Heart right ventricle (tissue), 16 donors: ENCODE measurements at regions not wholly inside any gene's neighbourhood (a gene's known extent, or its start where the extent isn't known, plus 50 kb on each side); places are given as distances from the start of the nearest gene placed in this dataset.

Experiments used
- ATAC-seq, 8 donors: fragments of 200-7000 bp; cut with Tn5 transposase; one replicate each; pipeline ENCODE4 v1.9.1; 2020; ENCODE audit warnings: mild to moderate bottlenecking in 8 of 8, moderate library complexity in 8 of 8, moderate number of reproducible peaks in 1 of 8
- DNase-seq, 2 donors: peaks; one replicate each; pipeline ENCODE4 v3.0.0-alpha.2; 2020
- H3K27ac ChIP-seq, 10 donors: fragments of 200-600 bp; sonication (generic) in 2 of 10; one replicate each; pipeline versions ENCODE4 v1.5.0 to v1.8.0; 2020 to 2022; ENCODE audit warnings: mild to moderate bottlenecking in 3 of 10
- H3K27me3 ChIP-seq, 7 donors: fragments of 200-600 bp; one replicate each; pipeline ENCODE4 v1.8.0; 2021 to 2022; ENCODE audit warnings: mild to moderate bottlenecking in 2 of 7
- H3K36me3 ChIP-seq, 9 donors: fragments of 200-600 bp; sonication (generic) in 1 of 9; one replicate each; pipeline versions ENCODE4 v1.5.0 to v1.8.0; 2020 to 2022; ENCODE audit warnings: mild to moderate bottlenecking in 2 of 9
- H3K4me1 ChIP-seq, 9 donors: fragments of 200-600 bp; sonication (generic) in 1 of 9; one replicate each; pipeline versions ENCODE4 v1.5.0 to v1.8.0; 2020 to 2022; ENCODE audit warnings: mild to moderate bottlenecking in 4 of 9
- H3K4me3 ChIP-seq, 10 donors: fragments of 200-600 bp; sonication (generic) in 2 of 10; one replicate each; pipeline versions ENCODE4 v1.5.0 to v1.8.0; 2020 to 2022; ENCODE audit warnings: mild to moderate bottlenecking in 7 of 10, moderate library complexity in 2 of 10
- H3K9me3 ChIP-seq, 11 donors: fragments of 200-600 bp in 10 of 11; sonication (generic) in 2 of 11; one replicate each; pipeline versions ENCODE4 v1.5.0 to v1.8.0; 2013 to 2022; ENCODE audit warnings: mild to moderate bottlenecking in 2 of 11, control low read depth in 1 of 11, moderate library complexity in 1 of 11
- WGBS, 2 donors: extraction: QIAGEN DNeasy Blood & Tissue Kit; methylation state at CpG; one replicate each; pipeline ENCODE4 v1.1.7; 2013; ENCODE audit warnings: inconsistent platforms in 1 of 2; 5-methylcytosine and 5-hydroxymethylcytosine counted together
- intact Hi-C, 10 donors: fragments of 100-400 bp; cut with DNase I; formaldehyde crosslinking; loops; one replicate each; pipeline versions ENCODE4 v1.11.1 to v1.14.2; 2022
- TF ChIP-seq, protein P1 (sequence below), 9 donors: fragments of 200-600 bp; sonication (generic) in 2 of 9; IDR thresholded peaks; one replicate each; pipeline versions ENCODE4 v1.5.0 to v1.8.0; 2021 to 2022; ENCODE audit warnings: antibody characterized with exemption in 9 of 9, mild to moderate bottlenecking in 5 of 9, moderate library complexity in 1 of 9
- donor health status: Arrhythmogenic right ventricular cardiomyopathy.
- donor health status: ischemic (EF 13 %, LVEDD 7.1; RV severe dilation, severe dysfunction).
- donor health status: healthy with polysubstance abuse.
- donor health status: DM: no; HTN: yes; CAD: no.
- donor health status: DM: no; HTN: no; CAD: no.
- donor health status: ischemic (EF 25% LVEDD 6.9; RV normal size, moderate dysfunction).
- donor health status: ischemic (EF 25% LVEDD 5.7; RV mildly dilated, moderate dysfunction).
- donor health status: healthy.
- donor health status: DM: yes; HTN: yes; CAD: no.
- donor health status: Ischemic cardiomyopathy.
- donor health status: ischemic (EF 35%, LVEDD 5.7; RV mildly dilated, moderate dysfunction).
- donor health status: nonischemic (EF 11% LVEDD 7.7; RV severe dilation, severe dysfunction).
- donor health status: DM: yes; HTN: yes; CAD: no.
- donor health status: PGD.
- donor health status: ischemic (EF 29% LVEDD 5.4; RV normal size, mild dysfunction).
- donor health status: nonischemic (EF 23%, LVEDD 6.1; RV moderate dilation, normal function).

- intact Hi-C loops, result loop anchor here in 6 of 10 donors (2.0 to 10.0 kb wide), 8 partner anchors 52 to 197 kb away; partner anchors contain the start of gene MEF2A (in 4 of the 6)
- Histone ChIP-seq H3K9me3 (peaks cover 0 to 7% (median 0%) of the 10 kb centered on the region in 11 donors), H3K27ac (peak overlapping the region in 4 of 10 donors; percentile 16 to 91 (median 68)), H3K36me3 (no peaks in the 10 kb centered on the region), H3K27me3 (no peaks in the 10 kb centered on the region), H3K4me1 (peaks cover 3 to 80% (median 66%) of the 10 kb centered on the region in 9 donors), H3K4me3 (no peak overlapping the region)
- ATAC-seq (no peak), DNase-seq (no peak)
- 79 to 86% methylated on average over 7 of the region's 7 CpGs for WGBS, 2 donors
- TF ChIP-seq, protein P1, sequence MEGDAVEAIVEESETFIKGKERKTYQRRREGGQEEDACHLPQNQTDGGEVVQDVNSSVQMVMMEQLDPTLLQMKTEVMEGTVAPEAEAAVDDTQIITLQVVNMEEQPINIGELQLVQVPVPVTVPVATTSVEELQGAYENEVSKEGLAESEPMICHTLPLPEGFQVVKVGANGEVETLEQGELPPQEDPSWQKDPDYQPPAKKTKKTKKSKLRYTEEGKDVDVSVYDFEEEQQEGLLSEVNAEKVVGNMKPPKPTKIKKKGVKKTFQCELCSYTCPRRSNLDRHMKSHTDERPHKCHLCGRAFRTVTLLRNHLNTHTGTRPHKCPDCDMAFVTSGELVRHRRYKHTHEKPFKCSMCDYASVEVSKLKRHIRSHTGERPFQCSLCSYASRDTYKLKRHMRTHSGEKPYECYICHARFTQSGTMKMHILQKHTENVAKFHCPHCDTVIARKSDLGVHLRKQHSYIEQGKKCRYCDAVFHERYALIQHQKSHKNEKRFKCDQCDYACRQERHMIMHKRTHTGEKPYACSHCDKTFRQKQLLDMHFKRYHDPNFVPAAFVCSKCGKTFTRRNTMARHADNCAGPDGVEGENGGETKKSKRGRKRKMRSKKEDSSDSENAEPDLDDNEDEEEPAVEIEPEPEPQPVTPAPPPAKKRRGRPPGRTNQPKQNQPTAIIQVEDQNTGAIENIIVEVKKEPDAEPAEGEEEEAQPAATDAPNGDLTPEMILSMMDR (IDR thresholded peaks at IDR 0.05), result no peak
Measured at GRCh38 chr15:99509686-99510461, 55.9 kb upstream of the MEF2A start.

DNA sequence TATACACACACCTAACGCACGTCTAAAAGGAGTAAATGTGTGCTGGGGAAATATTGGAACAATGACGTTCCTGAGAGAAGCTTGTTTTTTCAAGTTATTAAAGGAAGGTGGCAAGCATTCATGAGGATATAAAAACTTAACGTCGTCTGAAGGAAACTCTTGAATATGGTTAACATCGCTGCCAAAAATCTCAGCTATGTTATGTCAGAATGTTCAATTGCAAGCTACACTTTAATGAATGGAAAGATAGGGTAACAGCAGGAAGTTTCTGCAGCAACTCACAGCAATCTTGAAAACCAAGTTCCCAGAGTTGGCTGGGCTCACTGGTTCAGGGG is 54.3 kb upstream of the MEF2A start:
- Histone ChIP-seq H3K9me3 (peaks cover 0 to 7% (median 0%) of the 10 kb centered on the region in 11 donors), H3K27me3 (no peaks in the 10 kb centered on the region), H3K4me3 (peak overlapping the region in 2 of 10 donors; percentile 3 to 22), H3K4me1 (peaks cover 0 to 65% (median 50%) of the 10 kb centered on the region in 9 donors), H3K27ac (peak overlapping the region in 9 of 10 donors; percentile 4 to 79 (median 63)), H3K36me3 (no peaks in the 10 kb centered on the region)
- 6 to 12% methylated on average over 6 of the region's 6 CpGs for WGBS, 2 donors
- intact Hi-C loops, result loop anchor here in 1 of 10 donors (10.0 kb wide), 1 partner anchor 53 kb away; the partner anchor contains the start of gene MEF2A
- no peak for DNase-seq
- ATAC-seq, result no peak
- TF ChIP-seq, protein P1 (IDR thresholded peaks at IDR 0.05), result no peak

- peak overlapping the region in 9 of 10 donors; percentile 4 to 79 (median 63) for H3K27ac ChIP-seq
- TF ChIP-seq, protein P1 (IDR thresholded peaks at IDR 0.05), result no peak
- peaks cover 0 to 59% (median 44%) of the 10 kb centered on the region in 9 donors for H3K4me1 ChIP-seq
- 39 to 48% methylated on average over 14 of the region's 14 CpGs for WGBS, 2 donors
- DNase-seq, result peak in 1 of 2 donors; percentile 67
- peaks cover 0 to 7% (median 0%) of the 10 kb centered on the region in 11 donors for H3K9me3 ChIP-seq
- intact Hi-C loops, result loop anchor here in 2 of 10 donors (1.0 to 10.0 kb wide), 2 partner anchors 24 to 53 kb away; partner anchors contain the start of gene MEF2A (in 1 of the 2)
- peak in 5 of 8 donors; percentile 20 to 45 (median 33) for ATAC-seq
- H3K36me3 ChIP-seq, result no peaks in the 10 kb centered on the region
- no peaks in the 10 kb centered on the region for H3K27me3 ChIP-seq
- peak overlapping the region in 2 of 10 donors; percentile 3 to 22 for H3K4me3 ChIP-seq
Measured at GRCh38 chr15:99511866-99512661, 53.7 kb upstream of the MEF2A start.

GRCh38 chr15:99514306-99514705 is 51.5 kb upstream of the MEF2A start:
- no peak for ATAC-seq
- no peaks in the 10 kb centered on the region for H3K36me3 ChIP-seq
- H3K4me3 ChIP-seq, result no peak overlapping the region
- TF ChIP-seq, protein P1 (IDR thresholded peaks at IDR 0.05), result no peak
- peaks cover 0 to 7% (median 0%) of the 10 kb centered on the region in 11 donors for H3K9me3 ChIP-seq
- WGBS, 2 donors, result 91 to 94% methylated on average over 5 of the region's 5 CpGs
- DNase-seq, result no peak
- H3K27ac ChIP-seq, result no peak overlapping the region
- no peaks in the 10 kb centered on the region for H3K27me3 ChIP-seq
- peaks cover 0 to 36% (median 29%) of the 10 kb centered on the region in 9 donors for H3K4me1 ChIP-seq
- intact Hi-C loops, result loop anchor here in 1 of 10 donors (10.0 kb wide), 1 partner anchor 50 kb away; the partner anchor contains the start of gene MEF2A
